ENCODE measurements at regions not wholly inside any gene's neighbourhood (a gene's known extent, or its start where the extent isn't known, plus 50 kb on each side); places are given as distances from the start of the nearest gene placed in this dataset.

DNA sequence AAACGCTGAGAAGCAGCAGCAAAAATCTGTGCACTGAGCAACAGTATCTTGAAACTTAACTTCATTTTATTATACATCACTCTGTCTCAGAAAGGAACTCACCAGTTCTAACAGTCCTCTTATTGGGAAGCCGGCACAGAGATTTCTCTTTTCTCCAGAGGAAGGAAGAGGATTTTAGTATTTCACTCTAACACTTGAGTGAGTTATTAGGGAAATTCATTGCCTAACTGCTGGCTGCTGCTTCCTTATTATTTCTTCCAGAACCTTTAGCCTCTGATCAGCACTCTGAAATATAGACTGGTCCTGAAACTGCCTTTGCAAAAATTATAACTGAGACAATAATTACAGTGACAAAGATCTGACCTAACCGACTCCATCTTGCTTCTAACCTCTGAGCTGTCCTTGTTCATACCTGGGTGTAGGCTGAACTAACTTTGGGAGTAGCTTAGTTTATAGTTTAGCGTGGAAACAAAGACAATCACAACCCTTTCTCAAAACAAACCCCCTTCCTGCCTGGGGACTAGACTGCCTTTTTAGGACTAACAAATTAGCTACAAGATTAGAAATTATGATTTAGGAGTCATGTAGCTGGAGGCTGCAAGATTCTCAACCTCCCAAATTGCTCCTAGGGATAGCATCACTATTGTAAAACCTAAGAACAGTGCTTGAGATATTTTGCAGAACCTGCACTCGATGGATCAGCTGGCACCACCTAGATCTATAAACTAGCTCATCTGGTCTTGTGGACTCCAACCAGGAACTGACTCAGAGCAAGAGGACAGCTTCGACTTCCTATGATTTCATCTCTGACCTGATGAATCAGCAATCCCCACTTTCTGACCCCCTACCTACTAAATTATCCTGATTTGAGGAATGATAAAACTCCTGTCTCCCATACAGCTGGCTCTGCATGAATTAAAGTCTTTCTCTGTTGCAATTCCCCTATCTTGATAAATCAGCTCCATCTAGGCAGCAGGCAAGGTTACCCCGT lies 117.5 kb downstream of the DYRK2 start:
- Histone ChIP-seq H3K36me3 (no peaks in the 10 kb centered on the region), H4K20me1 (no peaks in the 10 kb centered on the region), H3K9me3 (replicated peaks in 1 of 11) (no peaks in the 10 kb centered on the region), H3K9ac (no peak overlapping the region), H3K4me3 (no peak overlapping the region), H3K4me2 (peak overlapping the region in 5 of 11 experiments; percentile 1 to 69 (median 32); a peak in 8 of 22 replicates), H3K27me3 (no peaks in the 10 kb centered on the region; a peak in 1 of 22 replicates), H3K27ac (no peak overlapping the region), H3K4me1 (peaks cover 0 to 19% (median 0%) of the 10 kb centered on the region in 10 experiments; a peak in 9 of 20 replicates)
- no peak for TF ChIP-seq Cebpa-rat (IDR thresholded peaks at IDR 0.05)

DNA sequence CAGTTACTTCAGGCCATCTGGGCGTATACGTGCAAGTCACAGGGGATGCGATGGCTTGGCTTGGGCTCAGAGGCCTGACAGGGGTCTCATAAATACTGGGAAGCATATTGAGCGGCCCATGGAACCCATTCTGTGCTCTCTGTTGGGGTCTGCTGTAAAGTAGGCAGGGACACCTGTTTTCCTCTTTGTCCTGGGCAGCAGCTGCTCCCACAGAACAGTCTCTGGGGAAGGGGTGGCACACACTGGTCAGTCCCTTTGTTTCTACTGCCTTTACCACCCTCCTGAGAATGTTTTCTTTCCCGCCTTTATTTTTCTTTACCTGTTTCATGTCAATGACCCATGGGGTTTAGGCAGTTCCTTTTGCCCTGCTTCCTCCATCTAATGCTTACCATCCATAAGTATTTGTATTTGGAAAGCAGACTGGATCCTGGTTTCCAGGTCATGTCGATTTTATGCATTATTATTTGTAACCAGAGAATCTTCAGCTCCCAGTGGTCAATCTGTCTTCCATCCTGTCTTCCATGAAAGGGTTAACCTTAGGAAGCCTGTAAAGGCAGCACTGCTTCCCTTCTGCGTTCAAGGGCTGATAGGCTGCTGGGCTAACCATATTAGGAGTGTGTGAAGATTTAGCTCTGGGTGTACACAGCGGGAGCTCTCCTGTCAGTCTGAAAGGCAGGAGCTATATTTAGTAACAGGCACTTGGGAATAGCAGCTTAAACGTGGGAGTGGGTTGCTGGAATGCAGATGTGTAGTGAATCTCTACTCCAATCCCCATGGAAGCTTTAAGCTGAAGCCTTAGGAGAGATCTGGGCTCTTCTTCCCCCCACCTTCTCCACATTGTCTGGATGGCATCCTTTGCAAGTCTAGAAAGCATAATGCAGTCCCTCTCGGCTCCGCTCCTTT lies 124.0 kb downstream of the DYRK2 start:
- Histone ChIP-seq H3K36me3 (no peaks in the 10 kb centered on the region), H3K27me3 (no peaks in the 10 kb centered on the region), H3K9ac (no peak overlapping the region), H3K4me1 (no peaks in the 10 kb centered on the region), H3K27ac (no peak overlapping the region), H3K4me3 (no peak overlapping the region), H3K9me3 (replicated peaks in 1 of 11) (no peaks in the 10 kb centered on the region), H3K4me2 (no peak overlapping the region), H4K20me1 (no peaks in the 10 kb centered on the region)
- no peak for TF ChIP-seq Cebpa-rat (IDR thresholded peaks at IDR 0.05)

DNA sequence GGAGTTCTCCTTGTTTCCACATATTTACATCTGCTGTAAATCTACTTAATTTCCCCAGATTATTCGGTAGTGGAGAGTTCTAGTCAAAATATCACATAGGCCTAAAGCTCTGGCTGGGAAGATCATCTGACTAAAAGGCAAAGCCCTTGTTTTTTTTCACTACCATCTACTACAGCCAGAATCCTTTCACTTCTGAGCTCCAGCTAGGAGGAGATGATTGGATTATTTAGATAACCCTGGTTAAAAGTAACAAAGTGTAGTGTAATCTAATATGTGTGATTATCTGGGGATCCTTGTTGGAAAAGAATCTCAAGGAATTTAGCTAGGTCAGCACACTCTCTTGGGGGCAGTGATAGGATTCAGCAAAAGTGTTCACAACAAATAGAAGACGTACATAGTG lies 125.4 kb downstream of the DYRK2 start:
- H3K4me1 ChIP-seq, result no peaks in the 10 kb centered on the region
- H3K9ac ChIP-seq, result no peak overlapping the region
- H4K20me1 ChIP-seq, result no peaks in the 10 kb centered on the region
- H3K9me3 ChIP-seq (replicated peaks in 1 of 11), result no peaks in the 10 kb centered on the region
- no peak overlapping the region for H3K4me3 ChIP-seq
- H3K27me3 ChIP-seq, result no peaks in the 10 kb centered on the region
- TF ChIP-seq Cebpa-rat (IDR thresholded peaks at IDR 0.05), result no peak
- H3K4me2 ChIP-seq, result no peak overlapping the region
- H3K27ac ChIP-seq, result no peak overlapping the region
- H3K36me3 ChIP-seq, result no peaks in the 10 kb centered on the region

DNA sequence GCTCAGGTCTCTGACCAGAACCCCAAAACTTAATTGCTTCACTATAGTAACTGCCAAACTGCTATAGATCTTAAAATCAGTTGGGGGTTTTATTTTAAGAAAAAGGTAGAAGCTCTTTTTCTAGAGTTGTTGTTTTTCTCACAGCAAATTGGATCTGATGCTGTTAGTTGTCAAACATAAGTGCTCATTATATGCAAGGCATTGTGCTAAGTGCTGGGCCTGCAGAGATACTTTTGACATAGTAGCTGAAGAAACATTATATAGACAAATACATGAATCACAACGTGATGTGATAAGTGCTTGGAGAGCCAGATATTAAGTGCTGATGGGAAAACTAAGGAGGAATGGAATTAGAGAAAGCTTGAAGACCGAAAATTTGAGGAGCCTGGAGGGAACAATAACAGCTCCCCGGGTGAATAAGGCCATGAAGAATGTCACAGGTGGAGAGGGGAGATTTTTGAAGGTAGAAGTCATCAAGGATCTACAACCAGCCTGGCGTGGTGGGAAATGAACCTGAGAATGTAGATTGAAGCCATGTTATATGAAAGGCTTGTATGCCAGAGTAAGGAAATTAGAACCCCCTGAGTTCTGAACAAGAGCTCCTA lies 126.5 kb downstream of the DYRK2 start:
- H3K4me3 ChIP-seq, result no peak overlapping the region
- H3K9me3 ChIP-seq (replicated peaks in 1 of 11), result no peaks in the 10 kb centered on the region
- no peak overlapping the region for H3K9ac ChIP-seq
- no peaks in the 10 kb centered on the region for H3K27me3 ChIP-seq
- H3K27ac ChIP-seq, result no peak overlapping the region
- no peaks in the 10 kb centered on the region for H3K4me1 ChIP-seq
- H3K4me2 ChIP-seq, result no peak overlapping the region
- no peaks in the 10 kb centered on the region for H3K36me3 ChIP-seq
- TF ChIP-seq Cebpa-rat (IDR thresholded peaks at IDR 0.05), result no peak
- H4K20me1 ChIP-seq, result no peaks in the 10 kb centered on the region

DNA sequence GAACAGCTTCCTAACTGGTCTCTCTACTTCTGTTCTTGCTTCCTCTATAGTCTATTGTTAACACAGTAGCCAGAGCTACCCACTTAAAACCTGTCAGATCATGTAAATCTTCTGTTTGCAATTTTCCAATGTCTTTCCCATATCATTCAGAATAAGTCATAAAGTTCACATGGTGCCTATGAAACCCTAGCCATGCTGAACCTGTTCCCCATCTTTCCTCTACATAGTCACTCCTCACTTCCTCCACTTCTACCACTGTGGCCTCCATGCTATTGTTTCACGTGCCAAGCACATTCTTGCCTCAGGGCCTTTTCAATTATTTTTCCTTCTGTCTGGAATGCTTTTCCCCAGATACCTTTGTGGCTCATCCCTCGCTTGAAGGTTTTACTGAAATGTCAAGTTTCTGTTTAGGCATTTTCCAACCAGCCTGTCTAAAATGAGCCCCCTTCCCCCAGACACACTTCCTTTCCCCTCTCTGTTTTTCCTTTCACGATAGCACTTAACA lies 132.1 kb downstream of the DYRK2 start:
- H4K20me1 ChIP-seq, result no peaks in the 10 kb centered on the region
- H3K9ac ChIP-seq, result no peak overlapping the region
- no peak overlapping the region for H3K27ac ChIP-seq
- H3K27me3 ChIP-seq, result no peaks in the 10 kb centered on the region
- peaks cover 0 to 15% (median 8%) of the 10 kb centered on the region in 10 experiments; a peak in 15 of 20 replicates for H3K4me1 ChIP-seq
- TF ChIP-seq Cebpa-rat (IDR thresholded peaks at IDR 0.05), result no peak
- 0 out of 22 replicates have a peak, but pooled peaks cover 0 to 6% (median 0%) of the 10 kb centered on the region in 11 experiments for H3K9me3 ChIP-seq (replicated peaks in 1 of 11)
- no peak overlapping the region for H3K4me3 ChIP-seq
- no peak overlapping the region for H3K4me2 ChIP-seq
- no peaks in the 10 kb centered on the region for H3K36me3 ChIP-seq

DNA sequence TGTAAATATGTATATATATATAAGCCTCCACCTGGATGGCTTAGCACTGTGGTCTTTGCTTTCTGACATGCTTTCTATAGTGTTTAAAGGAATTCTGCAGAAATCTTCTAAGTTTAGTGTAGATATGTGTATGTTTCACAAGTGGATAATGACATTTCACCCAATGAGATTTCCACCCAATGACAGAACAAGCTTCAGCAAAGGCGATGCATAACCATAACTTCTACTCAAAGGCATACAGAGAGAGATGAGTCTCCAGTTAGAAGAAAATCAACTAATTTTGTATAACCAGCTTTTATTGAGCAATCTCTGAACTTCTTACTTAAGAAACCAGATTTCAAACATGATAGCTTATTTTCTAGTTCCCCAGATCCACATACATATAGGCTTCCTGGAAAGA lies 134.0 kb downstream of the DYRK2 start:
- Histone ChIP-seq H3K36me3 (no peaks in the 10 kb centered on the region), H4K20me1 (no peaks in the 10 kb centered on the region), H3K27me3 (no peaks in the 10 kb centered on the region), H3K9ac (no peak overlapping the region), H3K4me3 (no peak overlapping the region), H3K4me1 (peaks cover 0 to 15% (median 8%) of the 10 kb centered on the region in 10 experiments; a peak in 15 of 20 replicates), H3K4me2 (0 out of 22 replicates have a peak overlapping the region, but pooled peaks of 1 of the 11 experiments have one; percentile 10), H3K27ac (no peak overlapping the region), H3K9me3 (replicated peaks in 1 of 11) (0 out of 22 replicates have a peak, but pooled peaks cover 0 to 6% (median 0%) of the 10 kb centered on the region in 11 experiments)
- no peak for TF ChIP-seq Cebpa-rat (IDR thresholded peaks at IDR 0.05)

DNA sequence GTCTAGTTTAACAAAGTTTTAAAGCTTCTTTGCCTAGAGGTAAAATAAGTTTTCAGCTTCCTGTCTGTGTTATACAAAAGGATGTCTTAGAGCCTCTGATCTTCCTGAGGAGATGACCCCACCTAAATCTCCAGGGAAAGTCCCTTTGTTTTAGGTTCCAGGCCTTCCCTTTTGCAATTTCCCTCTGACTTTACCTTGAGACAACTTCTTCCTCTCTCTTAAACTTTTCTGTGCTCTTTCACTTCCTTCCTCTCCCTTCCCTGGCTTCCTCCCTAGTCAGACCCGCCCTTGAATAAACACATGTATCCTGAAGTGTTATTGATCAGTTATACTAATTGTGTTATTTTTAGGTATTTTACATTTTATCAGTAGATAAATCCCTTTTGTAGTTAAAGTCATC lies 134.8 kb downstream of the DYRK2 start:
- Histone ChIP-seq H3K4me3 (no peak overlapping the region), H3K9me3 (replicated peaks in 1 of 11) (0 out of 22 replicates have a peak, but pooled peaks cover 0 to 6% (median 0%) of the 10 kb centered on the region in 11 experiments), H3K27me3 (no peaks in the 10 kb centered on the region), H3K27ac (no peak overlapping the region), H4K20me1 (no peaks in the 10 kb centered on the region), H3K4me2 (peak overlapping the region in 10 of 11 experiments; percentile 10 to 49 (median 33); a peak in 17 of 22 replicates), H3K4me1 (peaks cover 0 to 15% (median 8%) of the 10 kb centered on the region in 10 experiments; a peak in 15 of 20 replicates), H3K9ac (no peak overlapping the region), H3K36me3 (no peaks in the 10 kb centered on the region)
- no peak for TF ChIP-seq Cebpa-rat (IDR thresholded peaks at IDR 0.05)

DNA sequence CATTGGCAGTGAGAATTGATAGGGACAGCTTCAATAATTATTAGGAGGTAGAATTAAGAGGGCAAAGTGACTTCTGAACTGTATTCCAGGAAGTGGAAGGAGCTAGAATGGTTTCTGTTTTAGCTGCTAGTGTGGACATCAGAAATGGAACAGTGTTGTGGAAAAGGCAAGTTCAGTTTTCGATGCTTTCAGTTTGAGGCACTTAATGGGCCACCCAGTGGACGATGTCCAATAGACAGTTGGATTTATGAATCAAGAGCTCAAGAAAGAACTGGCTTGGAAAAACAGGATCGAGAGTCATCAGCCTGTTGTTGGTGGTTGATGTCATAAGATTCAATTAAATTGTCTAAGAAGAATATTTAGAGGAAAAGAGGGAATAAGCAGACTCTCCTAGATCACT lies 136.3 kb downstream of the DYRK2 start:
- 0 out of 22 replicates have a peak, but pooled peaks cover 0 to 6% (median 0%) of the 10 kb centered on the region in 11 experiments for H3K9me3 ChIP-seq (replicated peaks in 1 of 11)
- no peak overlapping the region for H3K4me2 ChIP-seq
- no peaks in the 10 kb centered on the region for H3K27me3 ChIP-seq
- no peak overlapping the region for H3K4me3 ChIP-seq
- H3K4me1 ChIP-seq, result peaks cover 0 to 15% (median 8%) of the 10 kb centered on the region in 10 experiments; a peak in 15 of 20 replicates
- H3K27ac ChIP-seq, result no peak overlapping the region
- H3K36me3 ChIP-seq, result no peaks in the 10 kb centered on the region
- H4K20me1 ChIP-seq, result no peaks in the 10 kb centered on the region
- no peak for TF ChIP-seq Cebpa-rat (IDR thresholded peaks at IDR 0.05)
- no peak overlapping the region for H3K9ac ChIP-seq
